ENCODE measurements at regions not wholly inside any gene's neighbourhood (a gene's known extent, or its start where the extent isn't known, plus 50 kb on each side); places are given as distances from the start of the nearest gene placed in this dataset.
"Not testable (repeated sequence)": the region's sequence is repeated elsewhere in the genome, so short reads cannot be mapped to it uniquely, and the experiment has no call there.

GRCh38 chr9:102483651-102484050 lies 511.5 kb upstream of the CYLC2 start:
- no peak for TF ChIP-seq CTCF (IDR thresholded peaks at IDR 0.05)
- no peak overlapping the region for H3K27ac ChIP-seq

GRCh38 chr9:102482776-102483175 lies 512.4 kb upstream of the CYLC2 start:
- no peak overlapping the region for H3K4me2 ChIP-seq (ENCODE audit: low read length)
- no peaks in the 10 kb centered on the region for H3K4me1 ChIP-seq
- H3K4me3 ChIP-seq (ENCODE audit: low read depth, low read length), result no peak overlapping the region
- no peak for TF ChIP-seq CTCF (IDR thresholded peaks at IDR 0.05)
- H3K9me3 ChIP-seq (ENCODE audit: control insufficient read depth, low read length), result no peaks in the 10 kb centered on the region
- H3K27me3 ChIP-seq (ENCODE audit: control insufficient read depth, insufficient read depth, low read length), result no peaks in the 10 kb centered on the region
- no peak overlapping the region for H3K9ac ChIP-seq
- no peak overlapping the region for H2AFZ ChIP-seq
- H3K36me3 ChIP-seq (ENCODE audit: control insufficient read depth, insufficient read depth, low read length), result no peaks in the 10 kb centered on the region
- no peak overlapping the region for H3K27ac ChIP-seq
- no peaks in the 10 kb centered on the region for H3K79me2 ChIP-seq

More at GRCh38 chr9:102483651-102484050, 511.5 kb upstream of the CYLC2 start:
- Histone ChIP-seq H3K4me3 (ENCODE audit: low read depth, low read length) (no peak overlapping the region), H3K79me2 (no peaks in the 10 kb centered on the region), H3K9me3 (ENCODE audit: control insufficient read depth, low read length) (no peaks in the 10 kb centered on the region), H3K9ac (no peak overlapping the region), H3K4me1 (no peaks in the 10 kb centered on the region), H2AFZ (no peak overlapping the region), H3K27me3 (ENCODE audit: control insufficient read depth, insufficient read depth, low read length) (no peaks in the 10 kb centered on the region), H3K36me3 (ENCODE audit: control insufficient read depth, insufficient read depth, low read length) (no peaks in the 10 kb centered on the region), H3K4me2 (ENCODE audit: low read length) (no peak overlapping the region)

- H3K9ac ChIP-seq, result no peak overlapping the region
- no peak overlapping the region for H2AFZ ChIP-seq
- H3K9me3 ChIP-seq (ENCODE audit: control insufficient read depth, low read length), result no peaks in the 10 kb centered on the region
- H3K79me2 ChIP-seq, result no peaks in the 10 kb centered on the region
- H3K4me1 ChIP-seq, result no peaks in the 10 kb centered on the region
- no peak overlapping the region for H3K4me3 ChIP-seq (ENCODE audit: low read depth, low read length)
- no peak overlapping the region for H3K4me2 ChIP-seq (ENCODE audit: low read length)
- H3K36me3 ChIP-seq (ENCODE audit: control insufficient read depth, insufficient read depth, low read length), result no peaks in the 10 kb centered on the region
- no peaks in the 10 kb centered on the region for H3K27me3 ChIP-seq (ENCODE audit: control insufficient read depth, insufficient read depth, low read length)
- no peak for TF ChIP-seq CTCF (IDR thresholded peaks at IDR 0.05)
- no peak overlapping the region for H3K27ac ChIP-seq
These were observed 515.9 kb upstream of the CYLC2 start for GRCh38 chr9:102479191-102479590.

- H3K27me3 ChIP-seq (ENCODE audit: control insufficient read depth, insufficient read depth, low read length), result no peaks in the 10 kb centered on the region
- H3K4me1 ChIP-seq, result no peaks in the 10 kb centered on the region
- H3K9me3 ChIP-seq (ENCODE audit: control insufficient read depth, low read length), result no peaks in the 10 kb centered on the region
- H3K9ac ChIP-seq, result no peak overlapping the region
- H3K4me2 ChIP-seq (ENCODE audit: low read length), result no peak overlapping the region
- no peaks in the 10 kb centered on the region for H3K79me2 ChIP-seq
- no peak overlapping the region for H3K4me3 ChIP-seq (ENCODE audit: low read depth, low read length)
- no peak overlapping the region for H2AFZ ChIP-seq
- TF ChIP-seq CTCF (IDR thresholded peaks at IDR 0.05), result no peak
- H3K36me3 ChIP-seq (ENCODE audit: control insufficient read depth, insufficient read depth, low read length), result no peaks in the 10 kb centered on the region
- no peak overlapping the region for H3K27ac ChIP-seq
These were observed 520.8 kb upstream of the CYLC2 start for GRCh38 chr9:102474357-102474756.

- not testable (repeated sequence) for H3K4me1 ChIP-seq; H3K79me2 ChIP-seq; H3K4me3 ChIP-seq (ENCODE audit: low read depth, low read length); H2AFZ ChIP-seq; H3K27ac ChIP-seq; H3K4me2 ChIP-seq (ENCODE audit: low read length); H3K9me3 ChIP-seq (ENCODE audit: control insufficient read depth, low read length); H3K27me3 ChIP-seq (ENCODE audit: control insufficient read depth, insufficient read depth, low read length); H3K9ac ChIP-seq; H3K36me3 ChIP-seq (ENCODE audit: control insufficient read depth, insufficient read depth, low read length)
These were observed 525.7 kb upstream of the CYLC2 start for GRCh38 chr9:102469430-102469829.
